HEK293T (cell line): ENCODE measurements at regions not wholly inside any gene's neighbourhood (a gene's known extent, or its start where the extent isn't known, plus 50 kb on each side); places are given as distances from the start of the nearest gene placed in this dataset.

Experiments used
- CTCF ChIA-PET: fragments of 350-600 bp; formaldehyde crosslinking; extraction: SDS; loops from one replicate; lab custom pipeline; 2021; ENCODE audit warnings: antibody characterized with exemption, inconsistent platforms; lab: Yijun Ruan, JAX
- POLR2A ChIA-PET: fragments of 350-600 bp; formaldehyde crosslinking; extraction: SDS; loops from one replicate; lab custom pipeline; 2020; ENCODE audit warnings: antibody characterized with exemption, inconsistent platforms; lab: Yijun Ruan, JAX
- DNase-seq: peaks from one replicate; pipeline ENCODE4 v3.0.0; 2012; ENCODE audit warnings: mixed read lengths; ENCODE audit errors: extremely low spot score
- ARNT ChIP-seq: fragments of 450-650 bp; IDR thresholded peaks from 2 replicates; pipeline ENCODE4 v1.6.1; 2017; ENCODE audit warnings: mild to moderate bottlenecking
- BHLHE40 ChIP-seq: fragments of 450-650 bp; IDR thresholded peaks from 2 replicates; pipeline ENCODE4 v1.6.1; 2016; ENCODE audit warnings: mild to moderate bottlenecking, moderate library complexity, borderline replicate concordance
- CTBP1 ChIP-seq: fragments of 450-650 bp; IDR thresholded peaks from 2 replicates; pipeline ENCODE4 v1.6.1; 2016; ENCODE audit warnings: borderline replicate concordance
- ELF4 ChIP-seq: fragments of 450-650 bp; IDR thresholded peaks from 2 replicates; pipeline ENCODE4 v1.6.1; 2017; ENCODE audit warnings: antibody characterized with exemption
- FOXA1 ChIP-seq: fragments of 450-650 bp; IDR thresholded peaks from 2 replicates; pipeline ENCODE4 v1.6.1; 2016; ENCODE audit warnings: mild to moderate bottlenecking
- FOXK2 ChIP-seq: fragments of 450-650 bp; IDR thresholded peaks from 2 replicates; pipeline ENCODE4 v1.6.1; 2016; ENCODE audit warnings: mild to moderate bottlenecking
- FOXM1 ChIP-seq: fragments of 450-650 bp; IDR thresholded peaks from 2 replicates; pipeline ENCODE4 v1.6.1; 2017; ENCODE audit warnings: mild to moderate bottlenecking, borderline replicate concordance
- HDGF ChIP-seq: fragments of 450-650 bp; IDR thresholded peaks from 2 replicates; pipeline ENCODE4 v1.6.1; 2017; ENCODE audit warnings: antibody characterized with exemption, borderline replicate concordance
- L3MBTL2 ChIP-seq: fragments of 450-650 bp; conservative IDR thresholded peaks from 2 replicates; pipeline ENCODE4 v1.6.1; 2016; ENCODE audit warnings: mild to moderate bottlenecking
- LEF1 ChIP-seq: fragments of 450-650 bp; IDR thresholded peaks from 2 replicates; pipeline ENCODE4 v1.6.1; 2017; ENCODE audit warnings: mild to moderate bottlenecking, borderline replicate concordance
- NFRKB ChIP-seq: fragments of 450-650 bp; IDR thresholded peaks from 2 replicates; pipeline ENCODE4 v1.6.1; 2016; ENCODE audit warnings: mild to moderate bottlenecking, moderate library complexity
- PKNOX1 ChIP-seq: fragments of 450-650 bp; IDR thresholded peaks from 2 replicates; pipeline ENCODE4 v1.6.1; 2016
- SP1 ChIP-seq: fragments of 450-650 bp; IDR thresholded peaks from 2 replicates; pipeline ENCODE4 v1.6.1; 2017
- SUZ12 ChIP-seq: fragments of 450-650 bp; IDR thresholded peaks from 2 replicates; pipeline ENCODE4 v1.6.1; 2016; ENCODE audit warnings: mild to moderate bottlenecking
- TARDBP ChIP-seq: fragments of 450-650 bp; IDR thresholded peaks from 2 replicates; pipeline ENCODE4 v1.6.1; 2016
- ZNF384 ChIP-seq: fragments of 450-650 bp; IDR thresholded peaks from 2 replicates; pipeline ENCODE4 v1.6.1; 2016

- TF ChIP-seq TARDBP (no peak), BHLHE40 (no peak), L3MBTL2 (no peak), LEF1 (no peak), CTBP1 (no peak), FOXK2 (no peak), SUZ12 (no peak), FOXA1 (no peak), FOXM1 (no peak), NFRKB (no peak), SP1 (no peak), ELF4 (no peak), HDGF (no peak), PKNOX1 (no peak), ARNT (no peak)
- no peak for DNase-seq
- CTCF ChIA-PET: no interaction called here
- POLR2A ChIA-PET: no interaction called here
Measured at GRCh38 chr20:54294094-54294493, 86.2 kb downstream of the PFDN4 start.

- TF ChIP-seq FOXM1 (no peak), CTBP1 (no peak), BHLHE40 (no peak), FOXK2 (no peak), HDGF (no peak), TARDBP (no peak), LEF1 (no peak), ARNT (no peak)
- ChIA-PET POLR2A (no interaction called here), CTCF (no interaction called here)
- no peak for DNase-seq
Measured at GRCh38 chr20:54295686-54296085, 87.8 kb downstream of the PFDN4 start.

GRCh38 chr20:54305421-54305820, 97.5 kb downstream of the PFDN4 start:
- ChIA-PET CTCF (no interaction called here), POLR2A (no interaction called here)
- DNase-seq: no peak
- TF ChIP-seq FOXK2 (no peak), L3MBTL2 (no peak), ZNF384 (no peak)

- POLR2A ChIA-PET: no interaction called here
- no peak for DNase-seq
- TF ChIP-seq SP1 (no peak), ELF4 (no peak), FOXA1 (no peak), LEF1 (no peak), TARDBP (no peak), ZNF384 (no peak), L3MBTL2 (no peak)
- CTCF ChIA-PET: no interaction called here
Measured at GRCh38 chr20:54306985-54307710, 99.3 kb downstream of the PFDN4 start.

- ChIA-PET POLR2A (no interaction called here), CTCF (no interaction called here)
- no peak for DNase-seq
- no peak for TF ChIP-seq SP1
- no peak for TF ChIP-seq NFRKB
- TF ChIP-seq L3MBTL2: no peak
- no peak for TF ChIP-seq FOXK2
- no peak for TF ChIP-seq SUZ12
- no peak for TF ChIP-seq ELF4
- TF ChIP-seq CTBP1: no peak
- no peak for TF ChIP-seq BHLHE40
- no peak for TF ChIP-seq HDGF
- no peak for TF ChIP-seq TARDBP
- TF ChIP-seq ARNT: no peak
- TF ChIP-seq FOXA1: no peak
- no peak for TF ChIP-seq FOXM1
- no peak for TF ChIP-seq LEF1
- no peak for TF ChIP-seq ZNF384
- TF ChIP-seq PKNOX1: no peak
Measured at GRCh38 chr20:54308804-54309203, 100.9 kb downstream of the PFDN4 start.

GRCh38 chr20:54318892-54319291, 111.0 kb downstream of the PFDN4 start:
- DNase-seq: no peak
- ChIA-PET CTCF (no interaction called here), POLR2A (no interaction called here)
- TF ChIP-seq HDGF: no peak
- TF ChIP-seq FOXM1: no peak
- no peak for TF ChIP-seq PKNOX1
- TF ChIP-seq LEF1: no peak
- no peak for TF ChIP-seq BHLHE40
- TF ChIP-seq FOXA1: no peak
- no peak for TF ChIP-seq SUZ12
- no peak for TF ChIP-seq L3MBTL2
- TF ChIP-seq TARDBP: no peak
- no peak for TF ChIP-seq FOXK2
- no peak for TF ChIP-seq SP1
- no peak for TF ChIP-seq ARNT
- TF ChIP-seq NFRKB: no peak
- TF ChIP-seq CTBP1: no peak
- no peak for TF ChIP-seq ZNF384
